Activated CD8-positive, alpha-beta T cell treated with anti-CD3 and anti-CD28 coated beads, Interleukin-2, amount 10 ng/mL, durations not matched to agents 7 days and 5 days (primary cell): ENCODE measurements at regions not wholly inside any gene's neighbourhood (a gene's known extent, or its start where the extent isn't known, plus 50 kb on each side); places are given as distances from the start of the nearest gene placed in this dataset.

Experiments
- ATAC-seq: fragments of 150-1000 bp; cut with Tn5 transposase; one replicate; pipeline ENCODE4 v1.10.0; 2021; ENCODE audit warnings: moderate library complexity
- CTCF ChIA-PET: fragments of 350-600 bp; sonication (Branson Sonifier 250); formaldehyde crosslinking; loops from one replicate; lab custom pipeline; 2021; ENCODE audit warnings: antibody characterized with exemption; lab: Charles Lee
- POLR2A ChIA-PET: fragments of 350-600 bp; sonication (Branson Sonifier 250); formaldehyde crosslinking; loops from one replicate; lab custom pipeline; 2021; ENCODE audit warnings: antibody characterized with exemption; lab: Charles Lee
- DNase-seq: peaks from one replicate; pipeline ENCODE4 v3.0.0-alpha.2; 2020
- H3K27ac Mint-ChIP-seq: one replicate; pipeline ENCODE4 v1.8.0; 2021; ENCODE audit warnings: mild to moderate bottlenecking, mixed read lengths
- H3K27me3 Mint-ChIP-seq: one replicate; pipeline ENCODE4 v1.8.0; 2021; ENCODE audit warnings: low read depth, mixed read lengths
- H3K36me3 Mint-ChIP-seq: one replicate; pipeline ENCODE4 v1.8.0; 2021; ENCODE audit warnings: low read depth, mixed read lengths
- H3K4me1 Mint-ChIP-seq: one replicate; pipeline ENCODE4 v1.8.0; 2021; ENCODE audit warnings: low read depth, mixed read lengths
- H3K4me3 Mint-ChIP-seq: one replicate; pipeline ENCODE4 v1.8.0; 2021; ENCODE audit warnings: mild to moderate bottlenecking, mixed read lengths
- H3K9me3 Mint-ChIP-seq: one replicate; pipeline ENCODE4 v1.8.0; 2022; ENCODE audit warnings: mixed read lengths; ENCODE audit not compliant: insufficient read depth

GRCh38 chr3:40872258-40872920, 326.9 kb upstream of the CTNNB1 start:
- CTCF ChIA-PET = no interaction called here
- H3K27me3 Mint-ChIP-seq = no peaks in the 10 kb centered on the region
- H3K36me3 Mint-ChIP-seq = no peaks in the 10 kb centered on the region
- no peaks in the 10 kb centered on the region for H3K9me3 Mint-ChIP-seq
- no peak for DNase-seq
- no peaks in the 10 kb centered on the region for H3K4me1 Mint-ChIP-seq
- H3K4me3 Mint-ChIP-seq = no peak overlapping the region
- ATAC-seq = no peak
- no peak overlapping the region for H3K27ac Mint-ChIP-seq
- POLR2A ChIA-PET = no interaction called here

GRCh38 chr3:40873476-40873875, 325.8 kb upstream of the CTNNB1 start:
- Mint-ChIP-seq H3K27me3 (no peaks in the 10 kb centered on the region), H3K4me1 (no peaks in the 10 kb centered on the region), H3K4me3 (no peak overlapping the region), H3K27ac (no peak overlapping the region), H3K36me3 (no peaks in the 10 kb centered on the region), H3K9me3 (no peaks in the 10 kb centered on the region)
- no peak for ATAC-seq
- POLR2A ChIA-PET = no interaction called here
- CTCF ChIA-PET = no interaction called here
- no peak for DNase-seq

- no peak overlapping the region for H3K4me3 Mint-ChIP-seq
- ATAC-seq (no peak), DNase-seq (no peak)
- ChIA-PET POLR2A (no interaction called here), CTCF (no interaction called here)
- H3K36me3 Mint-ChIP-seq = no peaks in the 10 kb centered on the region
- no peaks in the 10 kb centered on the region for H3K9me3 Mint-ChIP-seq
- H3K4me1 Mint-ChIP-seq = no peaks in the 10 kb centered on the region
- H3K27ac Mint-ChIP-seq = no peak overlapping the region
- H3K27me3 Mint-ChIP-seq = no peaks in the 10 kb centered on the region
Observed at GRCh38 chr3:40873934-40874699, 325.2 kb upstream of the CTNNB1 start.

- POLR2A ChIA-PET = no interaction called here
Observed at GRCh38 chr3:40875581-40875980, 323.7 kb upstream of the CTNNB1 start.

GRCh38 chr3:40876009-40876408, 323.3 kb upstream of the CTNNB1 start:
- ATAC-seq (no peak), DNase-seq (no peak)
- CTCF ChIA-PET = no interaction called here
- no peaks in the 10 kb centered on the region for H3K36me3 Mint-ChIP-seq
- H3K9me3 Mint-ChIP-seq = no peaks in the 10 kb centered on the region
- H3K4me1 Mint-ChIP-seq = no peaks in the 10 kb centered on the region
- POLR2A ChIA-PET = no interaction called here
- H3K27ac Mint-ChIP-seq = no peak overlapping the region
- no peak overlapping the region for H3K4me3 Mint-ChIP-seq
- H3K27me3 Mint-ChIP-seq = no peaks in the 10 kb centered on the region

More at GRCh38 chr3:40875581-40875980, 323.7 kb upstream of the CTNNB1 start:
- Mint-ChIP-seq H3K4me3 (no peak overlapping the region), H3K27me3 (no peaks in the 10 kb centered on the region), H3K9me3 (no peaks in the 10 kb centered on the region), H3K4me1 (no peaks in the 10 kb centered on the region), H3K36me3 (no peaks in the 10 kb centered on the region), H3K27ac (no peak overlapping the region)
- DNase-seq (no peak), ATAC-seq (no peak)
- CTCF ChIA-PET = no interaction called here

- ATAC-seq = no peak
- no peaks in the 10 kb centered on the region for H3K36me3 Mint-ChIP-seq
- POLR2A ChIA-PET = no interaction called here
- no peak for DNase-seq
- no peak overlapping the region for H3K4me3 Mint-ChIP-seq
- no peaks in the 10 kb centered on the region for H3K4me1 Mint-ChIP-seq
- CTCF ChIA-PET = no interaction called here
- no peaks in the 10 kb centered on the region for H3K9me3 Mint-ChIP-seq
- no peak overlapping the region for H3K27ac Mint-ChIP-seq
- H3K27me3 Mint-ChIP-seq = no peaks in the 10 kb centered on the region
Observed at GRCh38 chr3:40876496-40876895, 322.8 kb upstream of the CTNNB1 start.

GRCh38 chr3:40877631-40878463, 321.5 kb upstream of the CTNNB1 start:
- Mint-ChIP-seq H3K27me3 (no peaks in the 10 kb centered on the region), H3K9me3 (no peaks in the 10 kb centered on the region), H3K36me3 (no peaks in the 10 kb centered on the region), H3K4me1 (no peaks in the 10 kb centered on the region), H3K4me3 (no peak overlapping the region), H3K27ac (no peak overlapping the region)
- POLR2A ChIA-PET = no interaction called here
- DNase-seq = no peak
- no peak for ATAC-seq
- CTCF ChIA-PET = no interaction called here

GRCh38 chr3:40878464-40878905, 320.8 kb upstream of the CTNNB1 start:
- ATAC-seq (no peak), DNase-seq (no peak)
- CTCF ChIA-PET = no interaction called here
- Mint-ChIP-seq H3K4me1 (no peaks in the 10 kb centered on the region), H3K27ac (no peak overlapping the region), H3K4me3 (no peak overlapping the region), H3K27me3 (no peaks in the 10 kb centered on the region), H3K36me3 (no peaks in the 10 kb centered on the region), H3K9me3 (no peaks in the 10 kb centered on the region)
- POLR2A ChIA-PET = no interaction called here

GRCh38 chr3:40885430-40885829, 313.9 kb upstream of the CTNNB1 start:
- CTCF ChIA-PET = no interaction called here
- DNase-seq = no peak
- POLR2A ChIA-PET = no interaction called here

GRCh38 chr3:40886660-40887425, 312.5 kb upstream of the CTNNB1 start:
- CTCF ChIA-PET = no interaction called here
- Mint-ChIP-seq H3K36me3 (no peaks in the 10 kb centered on the region), H3K27me3 (peaks cover 3% of the 10 kb centered on the region), H3K9me3 (no peaks in the 10 kb centered on the region), H3K27ac (no peak overlapping the region), H3K4me1 (no peaks in the 10 kb centered on the region), H3K4me3 (no peak overlapping the region)
- no peak for DNase-seq
- POLR2A ChIA-PET = no interaction called here
- ATAC-seq = no peak

More at GRCh38 chr3:40885430-40885829, 313.9 kb upstream of the CTNNB1 start:
- Mint-ChIP-seq H3K4me1 (no peaks in the 10 kb centered on the region), H3K9me3 (no peaks in the 10 kb centered on the region), H3K36me3 (no peaks in the 10 kb centered on the region), H3K27ac (no peak overlapping the region), H3K27me3 (peaks cover 3% of the 10 kb centered on the region), H3K4me3 (no peak overlapping the region)
- ATAC-seq = no peak

GRCh38 chr3:40891186-40891585, 308.1 kb upstream of the CTNNB1 start:
- DNase-seq = no peak
- Mint-ChIP-seq H3K27me3 (no peaks in the 10 kb centered on the region), H3K9me3 (no peaks in the 10 kb centered on the region), H3K36me3 (no peaks in the 10 kb centered on the region), H3K4me1 (no peaks in the 10 kb centered on the region), H3K27ac (no peak overlapping the region), H3K4me3 (no peak overlapping the region)
- ChIA-PET CTCF (no interaction called here), POLR2A (no interaction called here)
- ATAC-seq = no peak
